CD8-positive, alpha-beta memory T cell (primary cell): ENCODE measurements at regions not wholly inside any gene's neighbourhood (a gene's known extent, or its start where the extent isn't known, plus 50 kb on each side); places are given as distances from the start of the nearest gene placed in this dataset.

Experiments
- CTCF ChIA-PET: fragments of 350-600 bp; sonication (Branson Sonifier 250); formaldehyde crosslinking; loops from one replicate; lab custom pipeline; 2021; ENCODE audit warnings: antibody characterized with exemption; lab: Charles Lee
- POLR2A ChIA-PET: fragments of 350-600 bp; sonication (Branson Sonifier 250); formaldehyde crosslinking; loops from one replicate; lab custom pipeline; 2021; ENCODE audit warnings: antibody characterized with exemption; lab: Charles Lee
- DNase-seq, 5 donors: peaks; one replicate each; pipeline versions ENCODE4 v3.0.0 to v3.0.0-alpha.2; 2020 to 2022; ENCODE audit warnings: mixed read lengths in 1 of 5
- H3K27ac ChIP-seq: one replicate; pipeline ENCODE4 v1.7.0; 2013; ENCODE audit warnings: low read depth, mild to moderate bottlenecking, low read length, moderate library complexity
- H3K27me3 ChIP-seq: 2 replicates; pipeline ENCODE4 v1.7.0; 2013; ENCODE audit warnings: low read length, mild to moderate bottlenecking; ENCODE audit not compliant: insufficient read depth, poor library complexity, severe bottlenecking
- H3K36me3 ChIP-seq: 2 replicates; pipeline ENCODE4 v1.7.0; 2013; ENCODE audit warnings: mild to moderate bottlenecking, low read length, moderate library complexity; ENCODE audit not compliant: insufficient read depth
- H3K4me1 ChIP-seq: 2 replicates; pipeline ENCODE4 v1.7.0; 2013; ENCODE audit warnings: mild to moderate bottlenecking, low read length, moderate library complexity; ENCODE audit not compliant: insufficient read depth
- H3K4me3 ChIP-seq: 2 replicates; pipeline ENCODE4 v1.7.0; 2013; ENCODE audit warnings: mild to moderate bottlenecking, low read length
- H3K9me3 ChIP-seq: 2 replicates; pipeline ENCODE4 v1.7.0; 2013; ENCODE audit warnings: mild to moderate bottlenecking, low read length
- H3K27ac Mint-ChIP-seq, 8 donors: one replicate each; pipeline ENCODE4 v1.8.0; 2020 to 2021; ENCODE audit warnings: mixed read lengths in 8 of 8, mild to moderate bottlenecking in 6 of 8, inconsistent platforms in 3 of 8, moderate library complexity in 3 of 8
- H3K27me3 Mint-ChIP-seq, 2 donors: one replicate each; pipeline ENCODE4 v1.8.0; 2020 to 2021; ENCODE audit warnings: mixed read lengths in 2 of 2, mild to moderate bottlenecking in 1 of 2, moderate library complexity in 1 of 2
- H3K36me3 Mint-ChIP-seq, 3 donors: one replicate each; pipeline ENCODE4 v1.8.0; 2020 to 2021; ENCODE audit warnings: mixed read lengths in 3 of 3, inconsistent platforms in 1 of 3, mild to moderate bottlenecking in 1 of 3
- H3K4me1 Mint-ChIP-seq, 3 donors: one replicate each; pipeline ENCODE4 v1.8.0; 2020 to 2021; ENCODE audit warnings: mixed read lengths in 3 of 3, inconsistent platforms in 1 of 3, mild to moderate bottlenecking in 1 of 3
- H3K4me3 Mint-ChIP-seq, 7 donors: one replicate each; pipeline ENCODE4 v1.8.0; 2020 to 2021; ENCODE audit warnings: mixed read lengths in 7 of 7, mild to moderate bottlenecking in 6 of 7, moderate library complexity in 4 of 7, inconsistent platforms in 2 of 7
- H3K9me3 Mint-ChIP-seq, 5 donors: one replicate each; pipeline ENCODE4 v1.8.0; 2020 to 2022; ENCODE audit warnings: mixed read lengths in 5 of 5, mild to moderate bottlenecking in 3 of 5, moderate library complexity in 2 of 5, inconsistent platforms in 1 of 5

DNA sequence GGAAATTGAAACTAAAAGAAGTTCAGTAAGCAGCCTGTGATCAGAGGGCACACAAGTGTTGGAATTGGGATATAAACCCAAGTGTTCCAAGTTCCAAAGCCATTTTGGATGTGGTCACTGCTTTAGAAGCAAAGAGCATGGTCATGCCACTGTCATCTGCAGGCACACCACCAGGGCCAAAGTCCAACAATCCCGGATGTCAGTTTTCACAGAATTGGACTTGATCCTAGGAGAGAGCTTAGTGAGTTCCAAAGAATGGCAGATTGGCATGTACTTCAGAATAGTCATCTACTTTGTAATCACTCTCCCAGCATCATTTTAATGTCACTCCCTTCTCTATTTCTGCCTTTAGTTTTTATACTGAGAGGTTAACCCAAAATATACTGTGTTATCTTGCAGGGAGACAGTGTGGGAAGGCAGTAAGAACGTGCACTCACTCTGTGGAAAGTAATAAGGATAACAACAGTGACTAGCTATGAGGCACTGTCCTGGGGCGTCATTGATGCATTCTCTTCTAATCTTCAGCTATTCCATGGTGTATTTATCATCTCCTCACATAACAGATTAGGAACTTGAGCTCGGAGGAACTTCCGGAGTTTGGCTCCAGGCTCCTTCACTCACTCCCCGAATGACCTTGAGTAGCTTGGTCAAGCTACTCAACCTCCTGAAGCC, 388.0 kb downstream of the ACTL7B start:
- Histone ChIP-seq H3K27me3 (no peaks in the 10 kb centered on the region), H3K27ac (no peak overlapping the region), H3K4me3 (no peak overlapping the region), H3K9me3 (no peaks in the 10 kb centered on the region), H3K4me1 (no peaks in the 10 kb centered on the region), H3K36me3 (no peaks in the 10 kb centered on the region)
- DNase-seq: no peak
- H3K4me3 Mint-ChIP-seq: no peak overlapping the region
- no peaks in the 10 kb centered on the region for H3K4me1 Mint-ChIP-seq
- no peak overlapping the region for H3K27ac Mint-ChIP-seq
- ChIA-PET POLR2A (no interaction called here), CTCF (interaction anchor here (0.6 kb wide), 1 partner anchor 801 kb away, joined by 3 read pairs; no protein-coding TSS in a partner anchor)
- peaks cover 0 to 2% of the 10 kb centered on the region in 2 donors for H3K27me3 Mint-ChIP-seq
- no peaks in the 10 kb centered on the region for H3K36me3 Mint-ChIP-seq
- H3K9me3 Mint-ChIP-seq: peaks cover 2 to 8% (median 4%) of the 10 kb centered on the region in 5 donors

DNA sequence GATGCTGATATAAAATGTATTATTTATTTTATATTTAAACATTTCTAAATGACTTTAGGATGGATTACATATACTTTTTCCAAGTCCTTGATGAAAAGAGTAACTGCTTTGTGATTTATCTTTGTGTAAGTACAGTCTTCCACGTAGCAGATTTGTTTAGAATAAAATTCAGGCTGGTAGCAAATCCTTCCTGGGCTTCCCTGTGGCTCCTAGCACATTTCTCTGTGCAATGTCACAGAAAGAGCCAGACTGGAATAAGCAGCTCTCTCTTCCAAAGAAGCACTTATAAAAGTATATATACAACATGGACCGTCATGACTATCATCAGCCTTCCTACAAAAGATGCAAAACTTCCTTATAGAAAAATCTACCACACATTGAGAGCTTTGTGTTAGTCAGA, 388.6 kb downstream of the ACTL7B start:
- H3K27ac ChIP-seq: no peak overlapping the region
- ChIA-PET POLR2A (no interaction called here), CTCF (no interaction called here)
- H3K36me3 ChIP-seq: no peaks in the 10 kb centered on the region
- no peaks in the 10 kb centered on the region for H3K27me3 ChIP-seq
- H3K4me1 ChIP-seq: no peaks in the 10 kb centered on the region
- no peak for DNase-seq
- H3K9me3 ChIP-seq: no peaks in the 10 kb centered on the region
- H3K4me3 ChIP-seq: no peak overlapping the region
- no peaks in the 10 kb centered on the region for H3K4me1 Mint-ChIP-seq
- peaks cover 2 to 8% (median 4%) of the 10 kb centered on the region in 5 donors for H3K9me3 Mint-ChIP-seq
- H3K36me3 Mint-ChIP-seq: no peaks in the 10 kb centered on the region
- peaks cover 0 to 2% of the 10 kb centered on the region in 2 donors for H3K27me3 Mint-ChIP-seq
- H3K27ac Mint-ChIP-seq: no peak overlapping the region
- H3K4me3 Mint-ChIP-seq: no peak overlapping the region

DNA sequence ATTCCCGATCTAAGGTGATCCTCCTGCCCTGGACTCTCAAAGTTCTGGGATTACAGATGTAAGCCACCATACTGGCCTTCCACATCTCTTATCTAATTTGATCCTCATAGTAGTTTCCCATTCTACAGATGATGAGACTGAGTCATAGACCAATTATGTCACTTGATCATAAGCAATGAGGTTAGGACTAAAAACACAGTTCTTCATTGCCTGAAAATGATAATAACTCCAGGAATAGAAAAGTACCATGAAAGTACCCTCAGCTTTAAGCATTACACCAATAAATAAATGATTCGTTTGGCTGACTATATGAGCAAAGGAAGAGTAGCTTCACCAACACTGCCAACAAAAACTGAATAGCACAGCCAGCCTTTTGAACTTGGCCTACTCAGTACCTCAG, 389.5 kb downstream of the ACTL7B start:
- CTCF ChIA-PET: no interaction called here

DNA sequence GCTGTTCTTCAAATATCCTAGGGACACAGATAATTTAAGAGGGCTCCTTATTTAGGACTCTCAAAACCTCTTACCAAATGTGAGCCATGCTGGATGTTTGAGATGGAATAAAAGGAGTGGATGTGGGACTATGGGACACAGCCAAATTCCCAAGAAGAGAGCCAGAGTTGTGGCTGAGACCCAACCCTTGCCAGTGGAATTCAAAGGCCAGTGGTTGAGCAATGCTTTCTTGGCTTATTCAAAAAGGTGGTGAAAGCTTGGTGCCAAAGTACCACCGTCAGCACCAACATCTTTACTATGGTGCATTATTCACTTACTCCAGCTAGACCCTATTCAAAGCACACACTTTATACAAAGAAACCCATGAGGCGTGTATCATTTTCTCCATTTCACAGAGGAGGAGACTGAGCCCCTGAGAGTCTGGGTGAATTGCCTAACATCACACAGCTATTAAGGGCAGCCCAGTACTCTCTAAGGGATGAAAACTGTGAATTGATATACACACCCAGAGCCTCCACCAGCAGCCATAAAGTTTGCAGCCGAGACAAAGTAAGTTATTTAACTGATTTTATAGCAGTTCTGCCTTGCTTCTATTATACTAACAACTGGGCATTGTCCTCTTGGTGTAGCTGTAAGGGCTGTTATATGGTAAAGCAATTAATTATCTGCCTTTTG, 391.7 kb downstream of the ACTL7B start:
- Mint-ChIP-seq H3K9me3 (peaks cover 0 to 6% (median 2%) of the 10 kb centered on the region in 5 donors), H3K4me1 (no peaks in the 10 kb centered on the region), H3K27me3 (peaks cover 0 to 2% of the 10 kb centered on the region in 2 donors), H3K27ac (no peak overlapping the region), H3K36me3 (no peaks in the 10 kb centered on the region), H3K4me3 (no peak overlapping the region)
- Histone ChIP-seq H3K36me3 (no peaks in the 10 kb centered on the region), H3K27ac (no peak overlapping the region), H3K4me3 (no peak overlapping the region), H3K4me1 (no peaks in the 10 kb centered on the region), H3K9me3 (no peaks in the 10 kb centered on the region), H3K27me3 (no peaks in the 10 kb centered on the region)
- ChIA-PET CTCF (no interaction called here), POLR2A (no interaction called here)
- DNase-seq: no peak

More for the DNA sequence above, 389.5 kb downstream of the ACTL7B start:
- Mint-ChIP-seq H3K36me3 (no peaks in the 10 kb centered on the region), H3K27ac (no peak overlapping the region), H3K4me1 (no peaks in the 10 kb centered on the region), H3K4me3 (no peak overlapping the region), H3K27me3 (peaks cover 0 to 2% of the 10 kb centered on the region in 2 donors), H3K9me3 (peaks cover 0 to 6% (median 4%) of the 10 kb centered on the region in 5 donors)
- POLR2A ChIA-PET: no interaction called here
- Histone ChIP-seq H3K4me1 (no peaks in the 10 kb centered on the region), H3K27ac (no peak overlapping the region), H3K4me3 (no peak overlapping the region), H3K36me3 (no peaks in the 10 kb centered on the region), H3K9me3 (no peaks in the 10 kb centered on the region), H3K27me3 (no peaks in the 10 kb centered on the region)
- no peak for DNase-seq

DNA sequence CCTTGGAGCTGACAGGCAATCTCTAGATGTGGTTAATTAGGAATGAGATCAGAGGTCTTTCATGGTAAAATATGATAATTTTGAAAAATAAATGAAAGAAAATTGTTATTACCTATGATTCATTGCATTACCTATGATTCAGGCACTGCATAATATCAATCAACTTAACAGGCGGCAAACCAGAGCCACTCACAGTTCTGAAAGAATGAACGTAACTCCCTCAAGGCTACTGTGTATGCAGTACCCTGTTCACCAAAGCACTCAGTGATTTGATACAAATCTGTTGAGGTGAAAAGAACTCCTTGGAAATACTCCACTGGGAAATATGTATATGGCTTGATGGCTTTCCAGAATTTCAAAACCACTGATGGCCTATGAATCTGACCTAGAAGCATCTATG, 398.9 kb downstream of the ACTL7B start:
- Mint-ChIP-seq H3K36me3 (no peaks in the 10 kb centered on the region), H3K27ac (no peak overlapping the region), H3K4me3 (no peak overlapping the region), H3K4me1 (no peaks in the 10 kb centered on the region), H3K9me3 (peaks cover 0 to 5% (median 0%) of the 10 kb centered on the region in 5 donors), H3K27me3 (no peaks in the 10 kb centered on the region)
- no peaks in the 10 kb centered on the region for H3K27me3 ChIP-seq
- no peaks in the 10 kb centered on the region for H3K4me1 ChIP-seq
- CTCF ChIA-PET: no interaction called here
- H3K36me3 ChIP-seq: no peaks in the 10 kb centered on the region
- no peak overlapping the region for H3K4me3 ChIP-seq
- H3K9me3 ChIP-seq: no peaks in the 10 kb centered on the region
- POLR2A ChIA-PET: no interaction called here
- DNase-seq: no peak
- H3K27ac ChIP-seq: no peak overlapping the region

DNA sequence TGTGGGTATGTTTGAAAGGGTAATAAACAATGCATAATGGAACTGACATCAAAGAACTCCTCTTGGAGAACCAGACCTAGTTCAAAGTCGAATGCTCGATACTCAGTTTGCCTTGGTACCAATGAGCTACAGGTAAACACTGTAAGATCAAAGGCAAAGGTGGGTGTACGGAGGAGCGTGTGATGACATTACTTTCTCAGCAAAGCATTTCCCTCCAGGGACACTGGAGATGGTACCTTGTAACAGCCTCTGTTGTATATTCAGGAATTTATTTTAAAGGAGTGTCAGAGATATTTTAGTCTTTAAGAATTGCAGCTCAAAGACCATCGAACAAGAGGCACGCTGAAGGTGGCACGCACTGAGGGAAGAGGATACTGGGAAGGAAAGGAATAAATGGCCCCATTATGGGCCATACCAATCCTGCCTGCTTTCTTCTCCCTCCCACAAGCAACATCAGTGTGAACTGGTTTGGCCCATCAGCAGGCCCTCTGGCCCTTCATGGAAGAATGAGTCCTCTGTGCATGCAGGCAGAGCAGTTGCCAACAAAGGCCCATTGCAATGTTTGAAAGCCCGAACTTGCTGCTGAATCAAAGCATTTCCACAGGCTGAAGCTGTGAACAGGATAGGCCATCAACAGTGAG, 410.2 kb downstream of the ACTL7B start:
- H3K36me3 ChIP-seq: no peaks in the 10 kb centered on the region
- POLR2A ChIA-PET: no interaction called here
- no peaks in the 10 kb centered on the region for H3K27me3 ChIP-seq
- no peak overlapping the region for H3K27ac Mint-ChIP-seq
- H3K4me1 Mint-ChIP-seq: no peaks in the 10 kb centered on the region
- no peak overlapping the region for H3K4me3 Mint-ChIP-seq
- no peaks in the 10 kb centered on the region for H3K27me3 Mint-ChIP-seq
- no peaks in the 10 kb centered on the region for H3K9me3 ChIP-seq
- H3K4me1 ChIP-seq: no peaks in the 10 kb centered on the region
- H3K27ac ChIP-seq: no peak overlapping the region
- no peaks in the 10 kb centered on the region for H3K36me3 Mint-ChIP-seq
- peaks cover 2 to 6% (median 3%) of the 10 kb centered on the region in 5 donors for H3K9me3 Mint-ChIP-seq
- no peak overlapping the region for H3K4me3 ChIP-seq
- no peak for DNase-seq
- CTCF ChIA-PET: no interaction called here

DNA sequence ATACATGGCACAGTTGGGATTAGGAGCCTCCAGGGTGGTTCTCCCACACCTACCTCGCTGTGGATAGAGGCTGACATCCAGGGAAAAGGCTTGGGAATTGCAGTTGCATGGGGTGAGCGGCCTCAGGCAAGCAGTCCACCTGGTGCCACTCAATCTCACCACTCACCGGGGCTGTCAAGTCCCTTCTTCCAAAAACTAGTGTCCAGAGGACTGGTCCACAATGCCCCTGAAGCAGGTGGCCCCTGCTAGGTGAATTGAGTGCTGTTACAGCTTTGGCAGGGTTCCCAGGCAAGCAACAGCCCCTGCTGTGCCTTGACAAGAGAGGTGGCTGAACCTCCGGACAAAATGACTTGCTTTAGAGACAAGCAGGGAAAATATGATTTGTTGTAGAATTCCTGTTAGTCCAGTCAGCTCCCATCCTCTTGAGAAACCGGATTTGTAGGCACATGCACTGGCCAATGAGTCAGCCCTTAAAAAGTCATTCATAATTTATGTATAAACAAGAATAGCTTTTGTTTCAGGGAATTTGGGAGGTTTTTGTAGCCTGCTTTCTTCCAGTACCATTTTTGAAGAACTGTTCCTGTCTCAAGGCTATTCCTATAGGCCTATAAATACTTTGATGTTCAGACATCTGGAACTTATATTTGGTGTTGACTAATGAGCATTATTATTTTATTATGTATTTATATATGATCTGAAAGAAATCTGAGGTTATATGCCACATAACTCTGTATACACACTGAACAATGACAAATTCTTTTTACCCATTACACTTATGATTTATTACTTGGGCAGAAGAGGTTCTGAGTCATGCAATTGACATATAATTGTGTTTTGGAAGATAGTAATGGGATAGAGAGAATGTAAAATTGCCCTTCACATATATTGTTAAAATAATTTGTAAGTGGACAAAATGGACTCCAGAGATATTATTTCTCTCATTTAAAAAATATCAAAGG, 411.1 kb downstream of the ACTL7B start:
- Histone ChIP-seq H3K27me3 (no peaks in the 10 kb centered on the region), H3K9me3 (no peaks in the 10 kb centered on the region), H3K36me3 (no peaks in the 10 kb centered on the region), H3K4me1 (no peaks in the 10 kb centered on the region), H3K4me3 (no peak overlapping the region), H3K27ac (no peak overlapping the region)
- Mint-ChIP-seq H3K4me3 (no peak overlapping the region), H3K36me3 (no peaks in the 10 kb centered on the region), H3K4me1 (no peaks in the 10 kb centered on the region), H3K27me3 (no peaks in the 10 kb centered on the region), H3K27ac (no peak overlapping the region), H3K9me3 (peaks cover 0 to 10% (median 3%) of the 10 kb centered on the region in 5 donors)
- DNase-seq: no peak
- CTCF ChIA-PET: no interaction called here
- POLR2A ChIA-PET: no interaction called here
